Central memory CD8-positive, alpha-beta T cell (primary cell): ENCODE measurements at regions not wholly inside any gene's neighbourhood (a gene's known extent, or its start where the extent isn't known, plus 50 kb on each side); places are given as distances from the start of the nearest gene placed in this dataset.

Source experiments
- ATAC-seq: fragments of 150-1000 bp; cut with Tn5 transposase; replicated peaks from 2 replicates; pipeline ENCODE4 v1.10.0; 2022; ENCODE audit warnings: mild to moderate bottlenecking, moderate FRiP score, moderate number of reproducible peaks; ENCODE audit not compliant: poor library complexity, severe bottlenecking; ENCODE audit errors: extremely low read depth
- DNase-seq, 2 donors: peaks; one replicate each; pipeline ENCODE4 v3.0.0; 2021; ENCODE audit warnings: low spot score in 2 of 2
- H3K27ac Mint-ChIP-seq: one replicate; pipeline ENCODE4 v1.8.0; 2022; ENCODE audit warnings: low read depth, mild to moderate bottlenecking, moderate library complexity, mixed read lengths
- H3K27me3 Mint-ChIP-seq: one replicate; pipeline ENCODE4 v1.8.0; 2022; ENCODE audit warnings: mixed read lengths
- H3K36me3 Mint-ChIP-seq: one replicate; pipeline ENCODE4 v1.8.0; 2022; ENCODE audit warnings: mild to moderate bottlenecking, moderate library complexity, mixed read lengths; ENCODE audit not compliant: insufficient read depth
- H3K4me1 Mint-ChIP-seq: one replicate; pipeline ENCODE4 v1.8.0; 2022; ENCODE audit warnings: mixed read lengths
- H3K4me3 Mint-ChIP-seq: one replicate; pipeline ENCODE4 v1.8.0; 2022; ENCODE audit warnings: mild to moderate bottlenecking, moderate library complexity, mixed read lengths
- H3K9me3 Mint-ChIP-seq: one replicate; pipeline ENCODE4 v1.8.0; 2022; ENCODE audit warnings: mixed read lengths

DNA sequence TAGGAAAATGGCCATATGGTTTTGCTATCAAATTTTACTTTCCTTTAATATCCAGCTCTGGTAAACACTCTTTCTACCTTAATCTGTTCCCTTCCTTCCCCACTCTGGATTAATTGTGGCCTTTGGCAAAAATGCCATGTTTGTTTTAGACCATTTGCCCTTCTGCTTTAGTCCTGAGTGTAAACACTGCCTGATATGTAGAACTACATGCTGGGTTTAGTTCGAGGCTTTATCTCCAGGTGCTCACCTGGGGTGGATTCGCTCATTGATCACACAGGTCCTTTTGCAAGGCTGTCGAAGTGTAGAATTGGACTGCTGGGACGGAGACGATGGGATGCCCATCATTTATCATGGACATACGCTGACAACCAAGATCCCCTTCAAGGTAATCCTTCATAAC, 94.1 kb downstream of the NOC3L start:
- H3K27me3 Mint-ChIP-seq: peaks cover 13% of the 10 kb centered on the region
- H3K27ac Mint-ChIP-seq: no peak overlapping the region
- DNase-seq: no peak
- H3K4me1 Mint-ChIP-seq: no peaks in the 10 kb centered on the region
- no peak overlapping the region for H3K4me3 Mint-ChIP-seq
- no peaks in the 10 kb centered on the region for H3K9me3 Mint-ChIP-seq
- no peaks in the 10 kb centered on the region for H3K36me3 Mint-ChIP-seq
- no peak for ATAC-seq

- no peaks in the 10 kb centered on the region for H3K36me3 Mint-ChIP-seq
- H3K4me3 Mint-ChIP-seq: no peak overlapping the region
- peaks cover 22% of the 10 kb centered on the region for H3K27me3 Mint-ChIP-seq
- H3K27ac Mint-ChIP-seq: no peak overlapping the region
- DNase-seq (no peak), ATAC-seq (no peak)
- H3K4me1 Mint-ChIP-seq: no peaks in the 10 kb centered on the region
- H3K9me3 Mint-ChIP-seq: no peaks in the 10 kb centered on the region
These were observed 88.5 kb downstream of the NOC3L start for GRCh38 chr10:94274142-94274787.

DNA sequence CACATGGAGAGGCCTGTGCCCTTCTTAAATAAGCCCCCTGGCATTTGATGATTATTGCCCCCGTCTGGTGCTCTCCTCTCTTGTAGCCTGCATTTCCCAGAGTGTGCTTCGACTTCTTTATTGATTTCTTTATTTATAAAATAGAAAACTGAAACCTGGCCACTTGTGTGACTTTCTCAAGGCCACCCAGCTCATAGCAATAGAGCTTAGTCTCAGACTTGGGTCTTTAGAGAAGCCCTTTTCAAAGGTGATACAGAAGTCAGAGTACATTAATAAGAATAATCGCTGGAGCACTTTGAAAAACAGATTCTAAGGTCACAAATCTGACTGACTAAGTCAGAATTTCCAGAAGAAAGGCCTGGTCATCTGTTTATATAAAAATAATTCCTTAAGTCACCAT, 86.6 kb downstream of the NOC3L start:
- Mint-ChIP-seq H3K36me3 (no peaks in the 10 kb centered on the region), H3K4me1 (peaks cover 10% of the 10 kb centered on the region), H3K4me3 (no peak overlapping the region), H3K27me3 (peaks cover 34% of the 10 kb centered on the region), H3K27ac (no peak overlapping the region), H3K9me3 (no peaks in the 10 kb centered on the region)
- no peak for ATAC-seq
- no peak for DNase-seq

DNA sequence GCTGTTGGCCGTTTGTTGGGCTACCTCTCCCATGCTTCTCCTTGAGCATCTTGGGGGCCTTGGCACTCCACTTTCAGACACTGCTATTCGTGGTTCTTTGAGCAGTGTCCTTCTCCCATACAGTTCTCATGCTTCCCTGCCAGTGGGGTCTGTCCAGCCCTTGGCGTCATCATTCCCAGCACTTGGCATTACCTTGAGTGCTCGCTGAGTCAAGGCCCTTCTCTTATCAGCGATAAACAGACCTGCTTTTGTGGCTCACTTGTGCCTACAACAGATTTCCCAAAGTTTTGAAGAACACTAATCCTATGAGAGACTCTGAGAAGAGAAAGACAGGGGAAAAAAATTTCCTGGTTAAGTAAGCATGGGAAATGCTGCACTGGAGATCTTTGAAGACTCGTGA, 85.3 kb downstream of the NOC3L start:
- Mint-ChIP-seq H3K36me3 (no peaks in the 10 kb centered on the region), H3K4me3 (no peak overlapping the region), H3K9me3 (no peaks in the 10 kb centered on the region), H3K27ac (no peak overlapping the region), H3K4me1 (peaks cover 10% of the 10 kb centered on the region), H3K27me3 (peaks cover 34% of the 10 kb centered on the region)
- ATAC-seq: no peak
- no peak for DNase-seq

DNA sequence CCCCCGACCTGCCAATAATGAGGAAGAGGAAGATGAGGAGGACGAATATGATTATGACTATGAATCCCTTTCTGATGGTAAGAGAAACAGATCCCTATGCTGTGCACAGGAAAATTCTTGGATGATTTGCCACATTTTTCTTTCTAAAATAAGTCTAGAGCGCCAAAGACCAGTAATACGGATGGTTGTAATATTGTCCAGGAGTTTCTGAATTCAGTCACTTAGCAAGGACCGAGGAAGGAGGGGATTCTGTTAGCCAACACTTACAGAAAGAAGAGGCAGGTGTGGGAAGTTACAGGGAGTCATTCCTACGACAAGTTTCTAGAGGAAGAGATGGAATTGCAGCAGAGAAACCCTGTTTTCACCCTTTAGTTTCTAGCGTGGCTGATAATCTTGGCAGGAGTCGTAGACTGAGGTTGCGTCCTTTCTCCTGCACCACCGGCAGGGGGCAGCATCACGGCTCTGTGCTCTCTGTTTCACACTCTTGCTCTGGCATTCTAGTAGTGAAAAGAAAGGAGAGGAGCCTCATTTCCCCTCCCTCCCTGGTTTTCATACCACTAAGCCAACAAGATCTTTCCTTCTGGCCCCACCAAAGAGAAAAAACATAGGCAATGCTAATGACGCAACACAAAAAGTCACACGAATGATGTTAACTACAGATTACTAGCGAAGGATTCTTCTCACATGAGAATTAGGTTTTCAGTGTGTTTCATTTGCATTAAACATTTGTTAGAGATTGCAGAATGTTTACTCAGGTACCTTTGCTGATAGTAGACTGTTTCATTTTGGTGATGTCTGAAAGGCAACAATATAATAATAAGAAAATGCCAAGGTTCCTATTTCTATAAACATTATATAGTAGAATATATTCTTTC, 82.7 kb downstream of the NOC3L start:
- H3K4me1 Mint-ChIP-seq: peaks cover 10% of the 10 kb centered on the region
- DNase-seq (peak; percentile 10 to 29), ATAC-seq (peak; percentile 32)
- peaks cover 48% of the 10 kb centered on the region for H3K27me3 Mint-ChIP-seq
- no peak overlapping the region for H3K4me3 Mint-ChIP-seq
- no peaks in the 10 kb centered on the region for H3K36me3 Mint-ChIP-seq
- no peak overlapping the region for H3K27ac Mint-ChIP-seq
- H3K9me3 Mint-ChIP-seq: no peaks in the 10 kb centered on the region

DNA sequence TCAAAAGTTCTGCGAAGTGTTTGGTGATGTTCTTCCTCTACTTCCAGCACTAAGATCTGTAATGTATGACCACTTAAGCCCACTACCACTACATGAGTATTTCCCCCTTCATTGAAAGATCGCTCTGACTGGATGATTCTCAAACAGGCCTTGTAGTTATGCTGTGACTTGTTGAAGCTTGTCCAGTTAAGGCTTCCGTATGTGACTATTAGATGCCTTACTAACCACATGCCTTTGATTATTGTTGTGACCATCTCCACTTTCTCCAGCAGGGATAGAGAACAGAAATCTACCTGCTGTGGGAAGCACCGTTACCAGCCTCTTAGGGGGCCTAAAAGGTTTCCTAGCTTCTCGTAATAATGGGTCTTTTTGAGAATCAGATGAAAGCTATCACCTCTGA, 81.1 kb downstream of the NOC3L start:
- Mint-ChIP-seq H3K36me3 (no peaks in the 10 kb centered on the region), H3K27me3 (peaks cover 43% of the 10 kb centered on the region), H3K4me3 (no peak overlapping the region), H3K9me3 (no peaks in the 10 kb centered on the region), H3K27ac (no peak overlapping the region), H3K4me1 (peaks cover 10% of the 10 kb centered on the region)
- ATAC-seq (no peak), DNase-seq (no peak)

GRCh38 chr10:94282369-94282768, 80.4 kb downstream of the NOC3L start:
- Mint-ChIP-seq H3K4me1 (peaks cover 10% of the 10 kb centered on the region), H3K27me3 (peaks cover 40% of the 10 kb centered on the region), H3K4me3 (no peak overlapping the region), H3K36me3 (no peaks in the 10 kb centered on the region), H3K9me3 (no peaks in the 10 kb centered on the region), H3K27ac (no peak overlapping the region)
- DNase-seq: no peak
- no peak for ATAC-seq
